Activated CD4-positive, alpha-beta T cell treated with anti-CD3 and anti-CD28 coated beads, Interleukin-2, amount 10 ng/mL, durations not matched to agents 7 days and 5 days (primary cell): ENCODE measurements at regions not wholly inside any gene's neighbourhood (a gene's known extent, or its start where the extent isn't known, plus 50 kb on each side); places are given as distances from the start of the nearest gene placed in this dataset.

Experiments used
- CTCF ChIA-PET: fragments of 350-600 bp; sonication (Branson Sonifier 250); formaldehyde crosslinking; loops from one replicate; lab custom pipeline; 2021; ENCODE audit warnings: antibody characterized with exemption; lab: Charles Lee
- POLR2A ChIA-PET: fragments of 350-600 bp; sonication (Branson Sonifier 250); formaldehyde crosslinking; loops from one replicate; lab custom pipeline; 2021; ENCODE audit warnings: antibody characterized with exemption; lab: Charles Lee
- DNase-seq: peaks from one replicate; pipeline ENCODE4 v3.0.0-alpha.2; 2020
- H3K27ac Mint-ChIP-seq: one replicate; pipeline ENCODE4 v1.8.0; 2021; ENCODE audit warnings: mild to moderate bottlenecking, moderate library complexity, mixed read lengths
- H3K27me3 Mint-ChIP-seq: one replicate; pipeline ENCODE4 v1.8.0; 2021; ENCODE audit warnings: mixed read lengths
- H3K36me3 Mint-ChIP-seq: one replicate; pipeline ENCODE4 v1.8.0; 2021; ENCODE audit warnings: low read depth, mixed read lengths
- H3K4me1 Mint-ChIP-seq: one replicate; pipeline ENCODE4 v1.8.0; 2021; ENCODE audit warnings: mixed read lengths
- H3K4me3 Mint-ChIP-seq: one replicate; pipeline ENCODE4 v1.8.0; 2021; ENCODE audit warnings: mild to moderate bottlenecking, moderate library complexity, mixed read lengths
- H3K9me3 Mint-ChIP-seq: one replicate; pipeline ENCODE4 v1.8.0; 2021; ENCODE audit warnings: mixed read lengths

- CTCF ChIA-PET, result interaction anchor here (0.6 to 2.5 kb wide), 6 partner anchors 10 to 120 kb away, joined by 3 to 14 read pairs (median 4); no protein-coding TSS in a partner anchor
- H3K36me3 Mint-ChIP-seq, result peaks cover under 1% of the 10 kb centered on the region
- peak overlapping the region; percentile 38 for H3K4me3 Mint-ChIP-seq
- DNase-seq, result peak; percentile 66
- H3K4me1 Mint-ChIP-seq, result peaks cover 50% of the 10 kb centered on the region
- H3K27ac Mint-ChIP-seq, result peak overlapping the region; percentile 88
- H3K27me3 Mint-ChIP-seq, result no peaks in the 10 kb centered on the region
- H3K9me3 Mint-ChIP-seq, result peaks cover 12% of the 10 kb centered on the region
- POLR2A ChIA-PET, result interaction anchor here (1.0 to 1.3 kb wide), 2 partner anchors 13 to 14 kb away, joined by 3 to 8 read pairs; no protein-coding TSS in a partner anchor
Measured at GRCh38 chr2:161090411-161090810, 69.8 kb upstream of the TANK start.

- H3K4me3 Mint-ChIP-seq, result no peak overlapping the region
- CTCF ChIA-PET, result no interaction called here
Measured at GRCh38 chr2:161095314-161095713, 64.9 kb upstream of the TANK start.

DNA sequence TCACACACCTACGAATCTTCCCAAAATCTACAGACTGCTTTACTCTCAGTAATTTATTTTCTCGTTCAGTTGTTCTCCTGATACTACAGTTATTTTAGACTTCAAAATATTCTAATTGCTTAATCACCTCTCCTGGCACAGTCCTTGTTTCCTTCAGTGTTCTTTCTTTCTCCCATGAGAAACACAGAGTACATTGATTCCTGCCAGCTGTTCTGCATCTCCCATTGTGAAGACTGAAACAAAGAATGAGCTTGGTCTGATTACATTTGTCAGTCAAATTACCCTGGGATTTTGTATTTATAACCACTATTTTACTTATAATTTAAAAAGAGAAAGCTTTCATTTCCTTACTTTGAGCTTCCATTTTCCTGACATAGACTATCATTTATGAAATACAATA is 63.9 kb upstream of the TANK start:
- Mint-ChIP-seq H3K27me3 (no peaks in the 10 kb centered on the region), H3K9me3 (peaks cover 16% of the 10 kb centered on the region), H3K4me1 (peaks cover 18% of the 10 kb centered on the region), H3K4me3 (no peak overlapping the region), H3K36me3 (peaks cover 7% of the 10 kb centered on the region), H3K27ac (no peak overlapping the region)
- CTCF ChIA-PET, result interaction anchor here (1.2 to 1.5 kb wide), 2 partner anchors 21 to 44 kb away, joined by 4 read pairs; no protein-coding TSS in a partner anchor
- no peak for DNase-seq
- POLR2A ChIA-PET, result interaction anchor here (0.9 kb wide), 1 partner anchor 11 kb away, joined by 3 read pairs; no protein-coding TSS in a partner anchor

More at GRCh38 chr2:161095314-161095713, 64.9 kb upstream of the TANK start:
- H3K4me1 Mint-ChIP-seq, result peaks cover 28% of the 10 kb centered on the region
- H3K9me3 Mint-ChIP-seq, result peaks cover 14% of the 10 kb centered on the region
- DNase-seq, result no peak
- H3K36me3 Mint-ChIP-seq, result peaks cover 7% of the 10 kb centered on the region
- POLR2A ChIA-PET, result no interaction called here
- no peak overlapping the region for H3K27ac Mint-ChIP-seq
- no peaks in the 10 kb centered on the region for H3K27me3 Mint-ChIP-seq

GRCh38 chr2:161097157-161097556 is 63.1 kb upstream of the TANK start:
- H3K27me3 Mint-ChIP-seq, result no peaks in the 10 kb centered on the region
- peaks cover 16% of the 10 kb centered on the region for H3K9me3 Mint-ChIP-seq
- DNase-seq, result no peak
- no peak overlapping the region for H3K27ac Mint-ChIP-seq
- ChIA-PET CTCF (interaction anchor here (0.6 to 1.5 kb wide), 4 partner anchors 17 to 143 kb away, joined by 3 to 4 read pairs (median 4); no protein-coding TSS in a partner anchor), POLR2A (interaction anchor here (0.9 kb wide), 1 partner anchor 10 kb away, joined by 3 read pairs; no protein-coding TSS in a partner anchor)
- peaks cover 12% of the 10 kb centered on the region for H3K4me1 Mint-ChIP-seq
- peaks cover 7% of the 10 kb centered on the region for H3K36me3 Mint-ChIP-seq
- H3K4me3 Mint-ChIP-seq, result no peak overlapping the region

- POLR2A ChIA-PET, result interaction anchor here (0.6 kb wide), 1 partner anchor 636 kb away, joined by 3 read pairs; no protein-coding TSS in a partner anchor
Measured at GRCh38 chr2:161100211-161100895, 59.9 kb upstream of the TANK start.

GRCh38 chr2:161101406-161101805 is 58.8 kb upstream of the TANK start:
- H3K36me3 Mint-ChIP-seq, result peaks cover 7% of the 10 kb centered on the region
- peaks cover 16% of the 10 kb centered on the region for H3K4me1 Mint-ChIP-seq
- POLR2A ChIA-PET, result no interaction called here
- DNase-seq, result no peak
- H3K9me3 Mint-ChIP-seq, result peaks cover 16% of the 10 kb centered on the region
- no peaks in the 10 kb centered on the region for H3K27me3 Mint-ChIP-seq
- no peak overlapping the region for H3K27ac Mint-ChIP-seq
- CTCF ChIA-PET, result interaction anchor here (0.6 to 2.6 kb wide), 5 partner anchors 10 to 841 kb away, joined by 3 to 14 read pairs (median 3); no protein-coding TSS in a partner anchor
- no peak overlapping the region for H3K4me3 Mint-ChIP-seq

More at GRCh38 chr2:161100211-161100895, 59.9 kb upstream of the TANK start:
- Mint-ChIP-seq H3K4me3 (no peak overlapping the region), H3K9me3 (peaks cover 16% of the 10 kb centered on the region), H3K4me1 (peaks cover 17% of the 10 kb centered on the region), H3K27ac (no peak overlapping the region), H3K27me3 (no peaks in the 10 kb centered on the region), H3K36me3 (peaks cover 7% of the 10 kb centered on the region)
- CTCF ChIA-PET, result interaction anchor here (0.6 to 2.6 kb wide), 3 partner anchors 10 to 26 kb away, joined by 3 to 14 read pairs (median 3); no protein-coding TSS in a partner anchor
- no peak for DNase-seq

DNA sequence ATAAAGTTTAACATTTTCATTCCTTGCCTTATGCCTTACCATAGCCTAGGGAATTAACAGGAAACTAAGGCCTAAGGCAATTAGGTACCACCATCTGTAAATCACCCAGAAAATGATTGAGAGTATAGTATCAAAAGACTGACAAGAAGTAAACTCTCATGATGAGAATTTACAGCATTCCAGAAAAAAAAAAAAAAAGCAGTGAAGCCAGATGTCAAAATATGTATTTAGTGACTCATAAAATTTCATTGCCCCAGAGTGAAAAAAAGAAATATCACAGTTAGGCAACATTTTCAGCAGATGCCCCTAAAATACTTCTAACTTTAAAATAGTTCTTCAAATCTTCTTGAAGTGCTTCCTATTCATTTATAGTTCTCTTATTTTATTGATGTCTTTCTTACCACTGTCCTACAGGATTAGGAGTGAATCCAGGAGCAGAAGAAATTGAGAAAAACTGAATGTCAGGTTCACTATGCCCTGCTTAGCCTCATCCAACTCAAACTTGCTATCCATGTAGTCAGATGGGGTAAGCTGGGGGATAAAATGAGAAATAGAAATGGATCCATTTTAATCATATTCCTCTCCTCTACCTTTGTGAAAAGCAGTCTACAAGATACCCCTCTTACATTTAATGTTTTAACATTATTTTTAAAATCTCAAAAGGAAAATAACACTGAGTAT is 57.3 kb upstream of the TANK start:
- no peaks in the 10 kb centered on the region for H3K27me3 Mint-ChIP-seq
- peaks cover 6% of the 10 kb centered on the region for H3K36me3 Mint-ChIP-seq
- ChIA-PET CTCF (interaction anchor here (1.3 to 1.5 kb wide), 2 partner anchors 9 to 19 kb away, joined by 4 read pairs; no protein-coding TSS in a partner anchor), POLR2A (no interaction called here)
- H3K9me3 Mint-ChIP-seq, result peaks cover 14% of the 10 kb centered on the region
- no peak overlapping the region for H3K27ac Mint-ChIP-seq
- DNase-seq, result no peak
- no peak overlapping the region for H3K4me3 Mint-ChIP-seq
- peaks cover 16% of the 10 kb centered on the region for H3K4me1 Mint-ChIP-seq

DNA sequence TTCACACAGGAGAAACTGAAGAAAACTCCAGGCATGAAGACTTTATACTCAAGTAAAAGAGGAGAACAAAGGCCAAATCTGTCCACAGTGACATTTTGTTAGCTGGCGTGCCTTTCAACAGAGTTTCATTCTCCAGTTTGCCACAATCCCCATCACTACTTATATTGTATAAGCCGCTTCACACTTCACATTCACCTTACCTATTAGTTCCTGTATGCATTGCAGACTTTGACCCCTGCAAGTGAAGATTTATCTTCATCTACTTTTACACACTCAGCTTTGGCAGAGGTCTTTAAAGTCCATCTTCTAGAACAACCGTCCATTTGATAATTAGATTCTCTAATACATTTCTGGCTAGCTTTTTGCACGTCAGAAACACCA is 56.8 kb upstream of the TANK start:
- CTCF ChIA-PET, result interaction anchor here (1.3 to 2.3 kb wide), 3 partner anchors 10 to 19 kb away, joined by 3 to 11 read pairs (median 4); no protein-coding TSS in a partner anchor
- POLR2A ChIA-PET, result interaction anchor here (1.3 kb wide), 1 partner anchor 33 kb away, joined by 4 read pairs; no protein-coding TSS in a partner anchor

GRCh38 chr2:161104054-161104553 is 56.1 kb upstream of the TANK start:
- no peaks in the 10 kb centered on the region for H3K27me3 Mint-ChIP-seq
- ChIA-PET POLR2A (interaction anchor here (1.0 to 1.3 kb wide), 2 partner anchors 14 to 33 kb away, joined by 3 to 4 read pairs; no protein-coding TSS in a partner anchor), CTCF (interaction anchor here (1.3 to 2.3 kb wide), 4 partner anchors 10 to 18 kb away, joined by 3 to 11 read pairs (median 6); no protein-coding TSS in a partner anchor)
- DNase-seq, result no peak
- peaks cover 8% of the 10 kb centered on the region for H3K9me3 Mint-ChIP-seq
- H3K36me3 Mint-ChIP-seq, result no peaks in the 10 kb centered on the region
- no peak overlapping the region for H3K4me3 Mint-ChIP-seq
- H3K27ac Mint-ChIP-seq, result no peak overlapping the region
- H3K4me1 Mint-ChIP-seq, result peaks cover 16% of the 10 kb centered on the region

More for the DNA sequence above, 56.8 kb upstream of the TANK start:
- no peak overlapping the region for H3K27ac Mint-ChIP-seq
- no peaks in the 10 kb centered on the region for H3K27me3 Mint-ChIP-seq
- no peak for DNase-seq
- H3K4me1 Mint-ChIP-seq, result peaks cover 16% of the 10 kb centered on the region
- peaks cover 3% of the 10 kb centered on the region for H3K36me3 Mint-ChIP-seq
- H3K4me3 Mint-ChIP-seq, result no peak overlapping the region
- H3K9me3 Mint-ChIP-seq, result peaks cover 12% of the 10 kb centered on the region

DNA sequence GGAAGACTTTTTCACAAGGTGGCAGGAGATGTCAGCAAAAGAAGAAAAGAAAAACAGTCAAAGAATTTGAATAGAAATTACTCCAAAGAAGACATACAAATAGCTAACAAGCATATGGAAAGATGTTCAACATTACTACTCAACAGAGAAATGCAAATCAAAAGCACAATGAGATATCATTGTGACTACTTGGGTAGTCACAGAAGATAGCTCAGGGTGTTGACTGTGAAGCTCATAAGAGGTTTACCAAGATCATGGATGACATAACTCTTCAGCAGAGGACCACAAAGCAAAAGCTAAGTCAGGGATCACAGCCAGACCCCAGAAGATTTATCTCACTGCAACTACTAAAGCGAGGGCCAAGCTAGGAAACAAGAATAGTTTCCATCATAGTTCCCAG is 53.0 kb upstream of the TANK start:
- Mint-ChIP-seq H3K4me3 (no peak overlapping the region), H3K9me3 (no peaks in the 10 kb centered on the region), H3K36me3 (no peaks in the 10 kb centered on the region), H3K27me3 (peaks cover 2% of the 10 kb centered on the region), H3K27ac (no peak overlapping the region), H3K4me1 (peaks cover 13% of the 10 kb centered on the region)
- CTCF ChIA-PET, result interaction anchor here (2.1 to 6.3 kb wide), 2 partner anchors 12 to 15 kb away, joined by 7 to 35 read pairs; no protein-coding TSS in a partner anchor
- no peak for DNase-seq
- POLR2A ChIA-PET, result interaction anchor here (0.7 kb wide), 1 partner anchor 11 kb away, joined by 3 read pairs; no protein-coding TSS in a partner anchor
